ENCODE measurements at regions not wholly inside any gene's neighbourhood (a gene's known extent, or its start where the extent isn't known, plus 50 kb on each side); places are given as distances from the start of the nearest gene placed in this dataset.

DNA sequence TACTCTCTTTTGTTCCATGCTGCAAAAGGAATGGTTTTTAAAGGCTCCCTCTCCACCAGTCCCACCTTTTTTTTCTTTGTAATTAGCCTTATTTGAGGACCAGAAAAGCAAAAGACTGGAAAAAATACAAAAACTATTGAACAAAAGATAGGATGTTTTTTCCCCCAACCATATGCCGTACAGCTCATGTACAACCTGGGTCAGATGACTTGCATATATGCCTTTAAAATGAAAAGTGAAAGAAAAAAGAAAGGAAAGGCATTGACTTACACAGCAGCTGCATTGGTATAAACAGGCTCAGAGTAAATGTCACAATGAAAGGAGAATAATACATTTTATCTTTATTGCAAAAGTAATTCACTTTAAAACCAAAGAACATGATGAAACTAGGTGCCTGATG is 69.5 kb upstream of the CMC1 start:
- TF ChIP-seq, protein P1, sequence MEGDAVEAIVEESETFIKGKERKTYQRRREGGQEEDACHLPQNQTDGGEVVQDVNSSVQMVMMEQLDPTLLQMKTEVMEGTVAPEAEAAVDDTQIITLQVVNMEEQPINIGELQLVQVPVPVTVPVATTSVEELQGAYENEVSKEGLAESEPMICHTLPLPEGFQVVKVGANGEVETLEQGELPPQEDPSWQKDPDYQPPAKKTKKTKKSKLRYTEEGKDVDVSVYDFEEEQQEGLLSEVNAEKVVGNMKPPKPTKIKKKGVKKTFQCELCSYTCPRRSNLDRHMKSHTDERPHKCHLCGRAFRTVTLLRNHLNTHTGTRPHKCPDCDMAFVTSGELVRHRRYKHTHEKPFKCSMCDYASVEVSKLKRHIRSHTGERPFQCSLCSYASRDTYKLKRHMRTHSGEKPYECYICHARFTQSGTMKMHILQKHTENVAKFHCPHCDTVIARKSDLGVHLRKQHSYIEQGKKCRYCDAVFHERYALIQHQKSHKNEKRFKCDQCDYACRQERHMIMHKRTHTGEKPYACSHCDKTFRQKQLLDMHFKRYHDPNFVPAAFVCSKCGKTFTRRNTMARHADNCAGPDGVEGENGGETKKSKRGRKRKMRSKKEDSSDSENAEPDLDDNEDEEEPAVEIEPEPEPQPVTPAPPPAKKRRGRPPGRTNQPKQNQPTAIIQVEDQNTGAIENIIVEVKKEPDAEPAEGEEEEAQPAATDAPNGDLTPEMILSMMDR (conservative IDR thresholded peaks at IDR 0.05; ENCODE audit: low read depth, low read length), result no peak
- H3K4me3 ChIP-seq (ENCODE audit: low read length), result no peak overlapping the region
- DNase-seq (ENCODE audit: low read depth), result no peak

DNA sequence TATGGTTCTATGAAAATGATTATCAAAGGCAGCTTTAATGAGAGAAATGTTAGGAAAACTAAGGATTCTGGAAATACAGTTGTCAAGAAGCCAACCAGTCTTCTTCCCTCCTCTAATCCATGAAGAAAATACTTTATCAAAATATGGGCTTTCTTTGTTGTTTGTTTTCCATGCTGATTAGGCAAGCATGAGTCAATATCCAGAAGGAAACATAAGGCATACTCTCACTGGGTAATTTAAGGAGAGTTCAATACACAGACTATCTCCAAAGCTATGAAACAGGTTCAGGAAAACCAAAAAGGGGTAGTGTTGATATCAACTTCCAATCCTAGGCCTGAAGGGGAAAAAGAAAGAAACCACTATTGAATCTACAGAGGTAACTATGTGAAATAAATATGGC is 68.7 kb upstream of the CMC1 start:
- H3K4me3 ChIP-seq (ENCODE audit: low read length), result no peak overlapping the region
- DNase-seq (ENCODE audit: low read depth), result no peak
- TF ChIP-seq, protein P1 (conservative IDR thresholded peaks at IDR 0.05; ENCODE audit: low read depth, low read length), result no peak

DNA sequence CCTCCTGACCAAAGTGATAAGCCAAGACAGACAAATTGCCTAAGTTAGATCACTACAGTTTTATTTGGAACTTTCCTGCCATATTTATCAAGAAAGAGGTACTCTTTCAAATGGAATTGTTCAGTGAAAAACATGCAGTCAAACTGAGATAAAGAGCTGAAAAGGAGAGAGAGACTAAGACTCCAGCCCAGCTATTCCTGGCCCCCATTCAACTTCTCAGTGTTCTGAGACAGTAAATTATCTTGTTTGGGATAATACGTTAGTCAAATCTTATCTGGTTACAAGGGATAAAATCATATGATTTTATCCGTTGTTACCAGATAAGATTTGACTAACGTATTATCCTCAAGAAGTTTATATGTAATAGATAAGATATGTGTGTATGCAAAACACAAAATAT is 67.6 kb upstream of the CMC1 start:
- H3K4me3 ChIP-seq (ENCODE audit: low read length), result no peak overlapping the region
- no peak for DNase-seq (ENCODE audit: low read depth)
- TF ChIP-seq, protein P1 (conservative IDR thresholded peaks at IDR 0.05; ENCODE audit: low read depth, low read length), result no peak

GRCh38 chr3:28186748-28187147 is 54.7 kb upstream of the CMC1 start:
- no peak for DNase-seq (ENCODE audit: low read depth)
- no peak overlapping the region for H3K4me3 ChIP-seq (ENCODE audit: low read length)
- TF ChIP-seq, protein P1 (conservative IDR thresholded peaks at IDR 0.05; ENCODE audit: low read depth, low read length), result no peak

DNA sequence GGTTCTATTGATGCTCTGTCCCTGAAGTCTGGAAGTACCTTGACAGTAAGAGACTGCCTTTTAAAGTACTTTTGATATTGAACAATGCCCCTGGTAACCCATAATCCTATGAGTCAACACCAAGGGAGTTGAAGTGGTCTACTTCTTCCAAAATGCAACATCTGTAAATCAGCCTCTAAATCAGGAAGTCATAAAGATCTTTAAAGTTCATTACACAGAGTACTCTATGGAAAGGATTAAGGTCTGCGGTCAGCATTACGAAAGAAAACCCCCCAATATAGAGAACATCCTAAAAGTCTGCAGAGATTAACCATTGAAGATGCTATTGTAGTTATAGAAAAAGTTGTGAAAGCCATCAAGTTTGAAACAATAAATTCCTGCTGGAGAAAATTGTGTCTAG is 52.7 kb upstream of the CMC1 start:
- no peak for DNase-seq (ENCODE audit: low read depth)
- H3K4me3 ChIP-seq (ENCODE audit: low read length), result no peak overlapping the region
- TF ChIP-seq, protein P1 (conservative IDR thresholded peaks at IDR 0.05; ENCODE audit: low read depth, low read length), result no peak

GRCh38 chr3:28191363-28191762 is 50.1 kb upstream of the CMC1 start:
- TF ChIP-seq, protein P1 (conservative IDR thresholded peaks at IDR 0.05; ENCODE audit: low read depth, low read length), result no peak
- DNase-seq (ENCODE audit: low read depth), result no peak
- H3K4me3 ChIP-seq (ENCODE audit: low read length), result no peak overlapping the region
